Smooth muscle cell (in vitro differentiated cells): ENCODE measurements at regions not wholly inside any gene's neighbourhood (a gene's known extent, or its start where the extent isn't known, plus 50 kb on each side); places are given as distances from the start of the nearest gene placed in this dataset.

Experiments
- DNase-seq: peaks from one replicate; lab custom pipeline; 2025; ENCODE audit not compliant: unreplicated experiment; lab: John Stamatoyannopoulos, UW
- H2AFZ ChIP-seq: fragments of 200-600 bp; sonication (generic); 2 replicates; pipeline ENCODE4 v1.6.0; 2016; ENCODE audit warnings: antibody characterized with exemption, low read depth, mild to moderate bottlenecking
- H3F3A ChIP-seq: fragments of 200-600 bp; sonication (generic); 2 replicates; pipeline ENCODE4 v1.6.0; 2017; ENCODE audit warnings: antibody characterized with exemption, low read depth
- H3K27ac ChIP-seq: fragments of 200-600 bp; sonication (generic); 2 replicates; pipeline ENCODE4 v1.5.1; 2016; ENCODE audit warnings: low read depth, mild to moderate bottlenecking
- H3K27me3 ChIP-seq: fragments of 200-600 bp; sonication (generic); 2 replicates; pipeline ENCODE4 v1.6.1; 2016; ENCODE audit warnings: low read depth, mild to moderate bottlenecking
- H3K36me3 ChIP-seq: fragments of 200-600 bp; sonication (generic); 2 replicates; pipeline ENCODE4 v1.5.1; 2016; ENCODE audit warnings: low read depth
- H3K4me1 ChIP-seq: fragments of 200-600 bp; sonication (generic); 2 replicates; pipeline ENCODE4 v1.5.1; 2016; ENCODE audit warnings: low read depth
- H3K4me2 ChIP-seq: fragments of 200-600 bp; sonication (generic); 2 replicates; pipeline ENCODE4 v1.6.0; 2016; ENCODE audit warnings: mild to moderate bottlenecking
- H3K4me3 ChIP-seq: fragments of 200-600 bp; sonication (generic); 2 replicates; pipeline ENCODE4 v1.5.1; 2016; ENCODE audit warnings: mild to moderate bottlenecking
- H3K79me2 ChIP-seq: fragments of 200-600 bp; sonication (generic); 2 replicates; pipeline ENCODE4 v1.6.0; 2016; ENCODE audit warnings: low read depth, mild to moderate bottlenecking
- H3K9ac ChIP-seq: fragments of 200-600 bp; sonication (generic); 2 replicates; pipeline ENCODE4 v1.6.0; 2016; ENCODE audit warnings: low read depth
- H3K9me3 ChIP-seq: fragments of 200-600 bp; sonication (generic); replicated peaks from 2 replicates; pipeline ENCODE4 v1.5.1; 2016; ENCODE audit warnings: low read depth
- H4K20me1 ChIP-seq: fragments of 200-600 bp; sonication (generic); 2 replicates; pipeline ENCODE4 v1.6.0; 2016; ENCODE audit warnings: low read depth
- CTCF ChIP-seq: fragments of 200-600 bp; sonication (generic); IDR thresholded peaks from 2 replicates; pipeline ENCODE4 v1.5.1; 2017; ENCODE audit warnings: borderline replicate concordance, mild to moderate bottlenecking, antibody characterized with exemption; ENCODE audit not compliant: insufficient read depth, poor library complexity, severe bottlenecking
- WGBS: methylation state at CpG from one replicate; pipeline ENCODE4 v1.1.7; 2016; ENCODE audit warnings: low lambda C conversion rate; 5-methylcytosine and 5-hydroxymethylcytosine counted together

GRCh38 chr18:41660654-41661053, 294.4 kb upstream of the PIK3C3 start:
- H4K20me1 ChIP-seq, result no peaks in the 10 kb centered on the region
- no peak overlapping the region for H3K9ac ChIP-seq
- H3K79me2 ChIP-seq, result no peaks in the 10 kb centered on the region
- H3F3A ChIP-seq, result no peaks in the 10 kb centered on the region
- H3K9me3 ChIP-seq, result no peaks in the 10 kb centered on the region
- TF ChIP-seq CTCF, result no peak
- no peak overlapping the region for H3K27ac ChIP-seq
- H3K4me2 ChIP-seq, result no peak overlapping the region
- H3K4me3 ChIP-seq, result no peak overlapping the region
- no peak for DNase-seq
- no peak overlapping the region for H2AFZ ChIP-seq
- H3K27me3 ChIP-seq, result no peaks in the 10 kb centered on the region
- peaks cover 7% of the 10 kb centered on the region for H3K4me1 ChIP-seq
- H3K36me3 ChIP-seq, result no peaks in the 10 kb centered on the region

- H3K4me2 ChIP-seq, result no peak overlapping the region
- no peak overlapping the region for H2AFZ ChIP-seq
- no peak overlapping the region for H3K4me3 ChIP-seq
- TF ChIP-seq CTCF, result no peak
- no peaks in the 10 kb centered on the region for H3K36me3 ChIP-seq
- no peak overlapping the region for H3K27ac ChIP-seq
- no peaks in the 10 kb centered on the region for H3K79me2 ChIP-seq
- no peak overlapping the region for H3K9ac ChIP-seq
- H4K20me1 ChIP-seq, result no peaks in the 10 kb centered on the region
- H3F3A ChIP-seq, result no peaks in the 10 kb centered on the region
- no peak for DNase-seq
- 91% methylated on average over 3 of the region's 3 CpGs for WGBS
- no peaks in the 10 kb centered on the region for H3K27me3 ChIP-seq
- no peaks in the 10 kb centered on the region for H3K9me3 ChIP-seq
- peaks cover 7% of the 10 kb centered on the region for H3K4me1 ChIP-seq
Observed at GRCh38 chr18:41659438-41660130, 295.4 kb upstream of the PIK3C3 start.

GRCh38 chr18:41657189-41657588, 297.8 kb upstream of the PIK3C3 start:
- Histone ChIP-seq H3K27me3 (no peaks in the 10 kb centered on the region), H3K4me2 (no peak overlapping the region), H3K36me3 (no peaks in the 10 kb centered on the region), H2AFZ (no peak overlapping the region), H3K27ac (no peak overlapping the region), H3F3A (no peaks in the 10 kb centered on the region), H3K4me1 (peaks cover 7% of the 10 kb centered on the region), H3K79me2 (no peaks in the 10 kb centered on the region), H3K9ac (no peak overlapping the region), H4K20me1 (no peaks in the 10 kb centered on the region), H3K9me3 (no peaks in the 10 kb centered on the region), H3K4me3 (no peak overlapping the region)
- 90% methylated on average over 4 of the region's 4 CpGs for WGBS
- DNase-seq, result no peak
- TF ChIP-seq CTCF, result no peak

GRCh38 chr18:41655074-41655473, 300.0 kb upstream of the PIK3C3 start:
- Histone ChIP-seq H3K79me2 (no peaks in the 10 kb centered on the region), H3K4me2 (no peak overlapping the region), H3K36me3 (no peaks in the 10 kb centered on the region), H3K4me1 (no peaks in the 10 kb centered on the region), H2AFZ (no peak overlapping the region), H3F3A (no peaks in the 10 kb centered on the region), H4K20me1 (no peaks in the 10 kb centered on the region), H3K27me3 (peaks cover 7% of the 10 kb centered on the region), H3K27ac (no peak overlapping the region), H3K4me3 (no peak overlapping the region), H3K9ac (no peak overlapping the region), H3K9me3 (no peaks in the 10 kb centered on the region)
- no peak for DNase-seq
- 100% methylated on average over 1 of the region's 1 CpG for WGBS
- TF ChIP-seq CTCF, result no peak
